CD4-positive, alpha-beta T cell (primary cell): ENCODE measurements at regions not wholly inside any gene's neighbourhood (a gene's known extent, or its start where the extent isn't known, plus 50 kb on each side); places are given as distances from the start of the nearest gene placed in this dataset.

Experiments
- ATAC-seq: fragments of 200-7000 bp; cut with Tn5 transposase; one replicate; pipeline ENCODE4 v1.10.0; 2022; ENCODE audit warnings: mild to moderate bottlenecking; ENCODE audit not compliant: poor library complexity
- CTCF ChIA-PET: fragments of 350-600 bp; sonication (Branson Sonifier 250); formaldehyde crosslinking; loops from one replicate; lab custom pipeline; 2021; ENCODE audit warnings: antibody characterized with exemption, inconsistent platforms; lab: Charles Lee
- POLR2A ChIA-PET: fragments of 350-600 bp; sonication (Branson Sonifier 250); formaldehyde crosslinking; loops from one replicate; lab custom pipeline; 2021; ENCODE audit warnings: antibody characterized with exemption, inconsistent platforms; lab: Charles Lee
- DNase-seq, 14 experiments: peaks; one replicate each; pipeline ENCODE4 v3.0.0-alpha.2; 2013 to 2020; ENCODE audit warnings: mixed read lengths in 2 of 14
- H3K27ac ChIP-seq, 2 donors: one replicate each; pipeline versions ENCODE4 v1.5.1 to v1.7.0; 2013; ENCODE audit warnings: low read length in 2 of 2, low read depth in 1 of 2, mild to moderate bottlenecking in 1 of 2
- H3K27me3 ChIP-seq, 2 experiments: 1 replicate in 1 of 2; 2 replicates in 1 of 2; pipeline versions ENCODE4 v1.6.1 to v1.7.0; 2013; ENCODE audit warnings: low read length in 2 of 2, control low read depth in 1 of 2, mild to moderate bottlenecking in 1 of 2, moderate library complexity in 1 of 2; ENCODE audit not compliant: insufficient read depth in 2 of 2, control insufficient read depth in 1 of 2
- H3K36me3 ChIP-seq: one replicate; pipeline ENCODE4 v1.6.1; 2013; ENCODE audit warnings: low read length, control low read depth; ENCODE audit not compliant: insufficient read depth
- H3K4me1 ChIP-seq: one replicate; pipeline ENCODE4 v1.6.1; 2013; ENCODE audit warnings: low read length, control low read depth; ENCODE audit not compliant: insufficient read depth
- H3K4me3 ChIP-seq: one replicate; pipeline ENCODE4 v1.5.1; 2013; ENCODE audit warnings: mild to moderate bottlenecking, low read length, moderate library complexity
- H3K9me3 ChIP-seq, 2 experiments: 1 replicate in 1 of 2; 2 replicates in 1 of 2; pipeline versions ENCODE4 v1.6.1 to v1.7.0; 2013; ENCODE audit warnings: low read length in 2 of 2, mild to moderate bottlenecking in 2 of 2, control low read depth in 1 of 2, moderate library complexity in 1 of 2; ENCODE audit not compliant: control insufficient read depth in 1 of 2, insufficient read depth in 1 of 2
- H3K27ac Mint-ChIP-seq: one replicate; pipeline ENCODE4 v1.8.0; 2020; ENCODE audit warnings: mixed read lengths
- H3K27me3 Mint-ChIP-seq: one replicate; pipeline ENCODE4 v1.8.0; 2021; ENCODE audit warnings: mixed read lengths
- H3K36me3 Mint-ChIP-seq: one replicate; pipeline ENCODE4 v1.8.0; 2021; ENCODE audit warnings: low read depth, mixed read lengths
- H3K4me1 Mint-ChIP-seq: one replicate; pipeline ENCODE4 v1.8.0; 2021; ENCODE audit warnings: low read depth, mixed read lengths
- H3K4me3 Mint-ChIP-seq: one replicate; pipeline ENCODE4 v1.8.0; 2020; ENCODE audit warnings: mild to moderate bottlenecking, mixed read lengths
- H3K9me3 Mint-ChIP-seq: one replicate; pipeline ENCODE4 v1.8.0; 2020; ENCODE audit warnings: mixed read lengths
- CTCF ChIP-seq: fragments of 200-600 bp; IDR thresholded peaks from one replicate; pipeline ENCODE4 v1.8.0; 2022; ENCODE audit warnings: antibody characterized with exemption, mild to moderate bottlenecking
- intact Hi-C, 2 experiments: fragments of 100-400 bp; cut with DNase I in 1 of 2; cut with micrococcal nuclease in 1 of 2; formaldehyde crosslinking; loops; one replicate each; pipeline versions ENCODE4 v1.15.1 to v1.9.0; 2023 to 2025; cut with DNase I, micrococcal nuclease

GRCh38 chr16:59116744-59117143 lies 382.6 kb upstream of the GOT2 start:
- POLR2A ChIA-PET: no interaction called here
- no peak overlapping the region for H3K4me3 ChIP-seq
- H3K4me1 ChIP-seq: no peaks in the 10 kb centered on the region
- H3K27me3 Mint-ChIP-seq: no peaks in the 10 kb centered on the region
- H3K27me3 ChIP-seq: no peaks in the 10 kb centered on the region
- no peak overlapping the region for H3K27ac ChIP-seq
- H3K9me3 Mint-ChIP-seq: peaks cover 5% of the 10 kb centered on the region
- no peaks in the 10 kb centered on the region for H3K36me3 ChIP-seq
- H3K4me1 Mint-ChIP-seq: no peaks in the 10 kb centered on the region
- no peak overlapping the region for H3K27ac Mint-ChIP-seq
- intact Hi-C loops: no loop called here
- peaks cover 0 to 4% of the 10 kb centered on the region in 2 experiments for H3K9me3 ChIP-seq
- H3K36me3 Mint-ChIP-seq: no peaks in the 10 kb centered on the region
- H3K4me3 Mint-ChIP-seq: no peak overlapping the region
- CTCF ChIA-PET: no interaction called here
- DNase-seq: no peak
- ATAC-seq: no peak
- no peak for TF ChIP-seq CTCF

- CTCF ChIA-PET: interaction anchor here (1.2 kb wide), 1 partner anchor 9 kb away, joined by 3 read pairs; no protein-coding TSS in a partner anchor
- H3K27ac ChIP-seq: no peak overlapping the region
- H3K36me3 Mint-ChIP-seq: no peaks in the 10 kb centered on the region
- POLR2A ChIA-PET: no interaction called here
- no peaks in the 10 kb centered on the region for H3K27me3 ChIP-seq
- no peaks in the 10 kb centered on the region for H3K4me1 Mint-ChIP-seq
- H3K4me3 Mint-ChIP-seq: no peak overlapping the region
- no peaks in the 10 kb centered on the region for H3K36me3 ChIP-seq
- DNase-seq (no peak), ATAC-seq (no peak)
- H3K27ac Mint-ChIP-seq: no peak overlapping the region
- peaks cover 0 to 7% of the 10 kb centered on the region in 2 experiments for H3K9me3 ChIP-seq
- H3K27me3 Mint-ChIP-seq: no peaks in the 10 kb centered on the region
- H3K4me1 ChIP-seq: no peaks in the 10 kb centered on the region
- H3K4me3 ChIP-seq: no peak overlapping the region
- intact Hi-C loops: no loop called here
- peaks cover 6% of the 10 kb centered on the region for H3K9me3 Mint-ChIP-seq
- no peak for TF ChIP-seq CTCF
These were observed 380.7 kb upstream of the GOT2 start for GRCh38 chr16:59114790-59115189.

GRCh38 chr16:59113004-59113670 lies 379.0 kb upstream of the GOT2 start:
- Mint-ChIP-seq H3K4me1 (no peaks in the 10 kb centered on the region), H3K27me3 (no peaks in the 10 kb centered on the region), H3K27ac (no peak overlapping the region), H3K4me3 (no peak overlapping the region), H3K9me3 (peaks cover 3% of the 10 kb centered on the region), H3K36me3 (no peaks in the 10 kb centered on the region)
- ATAC-seq (no peak), DNase-seq (no peak)
- ChIA-PET CTCF (no interaction called here), POLR2A (no interaction called here)
- Histone ChIP-seq H3K4me1 (no peaks in the 10 kb centered on the region), H3K36me3 (no peaks in the 10 kb centered on the region), H3K4me3 (no peak overlapping the region), H3K27ac (no peak overlapping the region), H3K9me3 (peaks cover 0 to 7% of the 10 kb centered on the region in 2 experiments), H3K27me3 (no peaks in the 10 kb centered on the region)
- intact Hi-C loops: no loop called here
- TF ChIP-seq CTCF: no peak
